H1 (cell line): ENCODE measurements at regions not wholly inside any gene's neighbourhood (a gene's known extent, or its start where the extent isn't known, plus 50 kb on each side); places are given as distances from the start of the nearest gene placed in this dataset.

Experiments used
- RNF2 ChIP-seq: fragments of 200-900, 300-1000 bp; sonication (generic); IDR thresholded peaks from 2 replicates; pipeline ENCODE4 v1.7.1; 2016; ENCODE audit warnings: borderline replicate concordance, low read depth, mild to moderate bottlenecking, antibody characterized with exemption, low read length; ENCODE audit not compliant: poor library complexity, severe bottlenecking; ENCODE audit errors: missing control alignments
- TF ChIP-seq, protein P1 (sequence below), 3 experiments: IDR thresholded peaks; 1 replicate in 2 of 3; 2 replicates in 1 of 3; pipeline versions ENCODE4 v1.5.1 to v1.6.1; 2011; ENCODE audit warnings: low read length in 3 of 3, mild to moderate bottlenecking in 3 of 3, inconsistent platforms in 2 of 3, low read depth in 1 of 3, moderate library complexity in 1 of 3; ENCODE audit not compliant: insufficient read depth in 1 of 3; ENCODE audit errors: control extremely low read depth in 1 of 3

DNA sequence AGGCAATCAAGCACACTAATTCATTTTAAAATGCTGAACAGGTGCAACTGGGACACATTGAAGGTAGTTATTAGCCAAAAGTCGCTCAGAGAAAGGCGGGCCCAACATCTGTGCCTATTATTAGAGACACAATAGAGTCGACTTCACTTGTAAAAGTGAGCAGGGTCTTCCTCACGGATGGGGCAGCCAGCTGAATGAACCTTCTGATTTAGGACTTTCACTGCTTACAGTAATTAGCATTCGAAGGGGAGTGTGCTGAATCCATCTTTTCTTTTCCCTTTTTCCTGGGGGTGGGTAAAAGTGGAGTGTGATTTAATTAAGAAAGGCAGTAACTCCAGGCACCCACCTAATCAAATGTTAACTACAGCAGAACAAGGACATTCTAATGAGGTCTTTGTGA is 677.7 kb downstream of the DCDC2C start:
- no peak for TF ChIP-seq RNF2
- TF ChIP-seq, protein P1, sequence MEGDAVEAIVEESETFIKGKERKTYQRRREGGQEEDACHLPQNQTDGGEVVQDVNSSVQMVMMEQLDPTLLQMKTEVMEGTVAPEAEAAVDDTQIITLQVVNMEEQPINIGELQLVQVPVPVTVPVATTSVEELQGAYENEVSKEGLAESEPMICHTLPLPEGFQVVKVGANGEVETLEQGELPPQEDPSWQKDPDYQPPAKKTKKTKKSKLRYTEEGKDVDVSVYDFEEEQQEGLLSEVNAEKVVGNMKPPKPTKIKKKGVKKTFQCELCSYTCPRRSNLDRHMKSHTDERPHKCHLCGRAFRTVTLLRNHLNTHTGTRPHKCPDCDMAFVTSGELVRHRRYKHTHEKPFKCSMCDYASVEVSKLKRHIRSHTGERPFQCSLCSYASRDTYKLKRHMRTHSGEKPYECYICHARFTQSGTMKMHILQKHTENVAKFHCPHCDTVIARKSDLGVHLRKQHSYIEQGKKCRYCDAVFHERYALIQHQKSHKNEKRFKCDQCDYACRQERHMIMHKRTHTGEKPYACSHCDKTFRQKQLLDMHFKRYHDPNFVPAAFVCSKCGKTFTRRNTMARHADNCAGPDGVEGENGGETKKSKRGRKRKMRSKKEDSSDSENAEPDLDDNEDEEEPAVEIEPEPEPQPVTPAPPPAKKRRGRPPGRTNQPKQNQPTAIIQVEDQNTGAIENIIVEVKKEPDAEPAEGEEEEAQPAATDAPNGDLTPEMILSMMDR (IDR thresholded peaks at IDR 0.05; ENCODE audit: control extremely low read depth in 1 of 3, insufficient read depth in 1 of 3, low read depth in 1 of 3, low read length in 3 of 3), result no peak
